CD4-positive, alpha-beta memory T cell (primary cell): ENCODE measurements at regions not wholly inside any gene's neighbourhood (a gene's known extent, or its start where the extent isn't known, plus 50 kb on each side); places are given as distances from the start of the nearest gene placed in this dataset.
"Not testable (repeated sequence)": the region's sequence is repeated elsewhere in the genome, so short reads cannot be mapped to it uniquely, and the experiment has no call there.

Experiments
- CTCF ChIA-PET: fragments of 350-600 bp; sonication (Branson Sonifier 250); formaldehyde crosslinking; loops from one replicate; lab custom pipeline; 2021; ENCODE audit warnings: inconsistent platforms; ENCODE audit not compliant: partially characterized antibody; lab: Charles Lee
- POLR2A ChIA-PET: fragments of 350-600 bp; sonication (Branson Sonifier 250); formaldehyde crosslinking; loops from one replicate; lab custom pipeline; 2021; ENCODE audit not compliant: partially characterized antibody; lab: Charles Lee
- DNase-seq, 5 donors: peaks; one replicate each; pipeline versions ENCODE4 v3.0.0 to v3.0.0-alpha.2; 2020 to 2022; ENCODE audit warnings: mixed read lengths in 1 of 5
- H3K27ac ChIP-seq: one replicate; pipeline ENCODE4 v1.7.0; 2013; ENCODE audit warnings: low read depth, low read length
- H3K27me3 ChIP-seq: 2 replicates; pipeline ENCODE4 v1.7.0; 2013; ENCODE audit warnings: mild to moderate bottlenecking, low read length, moderate library complexity; ENCODE audit not compliant: insufficient read depth
- H3K36me3 ChIP-seq: 2 replicates; pipeline ENCODE4 v1.7.0; 2013; ENCODE audit warnings: mild to moderate bottlenecking, low read length, moderate library complexity; ENCODE audit not compliant: insufficient read depth
- H3K4me1 ChIP-seq: 2 replicates; pipeline ENCODE4 v1.7.0; 2013; ENCODE audit warnings: mild to moderate bottlenecking, low read length, moderate library complexity; ENCODE audit not compliant: insufficient read depth
- H3K4me3 ChIP-seq, 2 donors: one replicate each; pipeline ENCODE4 v1.7.0; 2013; ENCODE audit warnings: low read length in 2 of 2, mild to moderate bottlenecking in 1 of 2
- H3K9me3 ChIP-seq, 2 donors: one replicate each; pipeline ENCODE4 v1.7.0; 2013; ENCODE audit warnings: low read length in 2 of 2, control low read depth in 1 of 2; ENCODE audit not compliant: control insufficient read depth in 1 of 2
- H3K27ac Mint-ChIP-seq, 7 donors: one replicate each; pipeline ENCODE4 v1.8.0; 2020 to 2021; ENCODE audit warnings: mixed read lengths in 7 of 7, mild to moderate bottlenecking in 6 of 7, inconsistent platforms in 3 of 7, moderate library complexity in 3 of 7
- H3K27me3 Mint-ChIP-seq, 2 donors: one replicate each; pipeline ENCODE4 v1.8.0; 2020 to 2021; ENCODE audit warnings: mixed read lengths in 2 of 2
- H3K36me3 Mint-ChIP-seq, 2 donors: one replicate each; pipeline ENCODE4 v1.8.0; 2020 to 2021; ENCODE audit warnings: mixed read lengths in 2 of 2, inconsistent platforms in 1 of 2, mild to moderate bottlenecking in 1 of 2
- H3K4me1 Mint-ChIP-seq, 4 donors: one replicate each; pipeline ENCODE4 v1.8.0; 2020 to 2021; ENCODE audit warnings: mixed read lengths in 4 of 4, mild to moderate bottlenecking in 1 of 4
- H3K4me3 Mint-ChIP-seq, 8 donors: one replicate each; pipeline ENCODE4 v1.8.0; 2020 to 2021; ENCODE audit warnings: mixed read lengths in 8 of 8, mild to moderate bottlenecking in 7 of 8, moderate library complexity in 6 of 8, inconsistent platforms in 3 of 8
- H3K9me3 Mint-ChIP-seq, 8 donors: one replicate each; pipeline ENCODE4 v1.8.0; 2020 to 2021; ENCODE audit warnings: mixed read lengths in 8 of 8, mild to moderate bottlenecking in 5 of 8, inconsistent platforms in 3 of 8, moderate library complexity in 1 of 8
- intact Hi-C: fragments of 100-400 bp; cut with micrococcal nuclease; formaldehyde crosslinking; loops from one replicate; pipeline ENCODE4 v1.15.1; 2023

- H3K4me1 Mint-ChIP-seq, result no peaks in the 10 kb centered on the region
- POLR2A ChIA-PET, result no interaction called here
- CTCF ChIA-PET, result no interaction called here
- no peaks in the 10 kb centered on the region for H3K27me3 Mint-ChIP-seq
- no peaks in the 10 kb centered on the region for H3K36me3 Mint-ChIP-seq
- H3K4me3 Mint-ChIP-seq, result no peak overlapping the region
- peaks cover 0 to 39% (median 21%) of the 10 kb centered on the region in 8 donors for H3K9me3 Mint-ChIP-seq
- no peak for DNase-seq
- H3K4me1 ChIP-seq, result no peaks in the 10 kb centered on the region
- H3K36me3 ChIP-seq, result no peaks in the 10 kb centered on the region
- intact Hi-C loops, result no loop called here
- H3K4me3 ChIP-seq, result no peak overlapping the region
- no peaks in the 10 kb centered on the region for H3K27me3 ChIP-seq
- H3K9me3 ChIP-seq, result no peaks in the 10 kb centered on the region
- H3K27ac Mint-ChIP-seq, result no peak overlapping the region
- no peak overlapping the region for H3K27ac ChIP-seq
Observed at GRCh38 chr2:78251708-78252107, 729.5 kb upstream of the LRRTM4 start.

GRCh38 chr2:78260861-78261260 is 738.7 kb upstream of the LRRTM4 start:
- CTCF ChIA-PET, result no interaction called here
- Histone ChIP-seq H3K4me1 (no peaks in the 10 kb centered on the region), H3K9me3 (peaks cover 0 to 6% of the 10 kb centered on the region in 2 donors), H3K27me3 (no peaks in the 10 kb centered on the region), H3K4me3 (no peak overlapping the region), H3K27ac (no peak overlapping the region), H3K36me3 (no peaks in the 10 kb centered on the region)
- H3K4me3 Mint-ChIP-seq, result no peak overlapping the region
- DNase-seq, result no peak
- intact Hi-C loops, result no loop called here
- H3K36me3 Mint-ChIP-seq, result no peaks in the 10 kb centered on the region
- H3K9me3 Mint-ChIP-seq, result peaks cover 2 to 31% (median 13%) of the 10 kb centered on the region in 8 donors
- H3K27me3 Mint-ChIP-seq, result no peaks in the 10 kb centered on the region
- no peak overlapping the region for H3K27ac Mint-ChIP-seq
- POLR2A ChIA-PET, result no interaction called here
- H3K4me1 Mint-ChIP-seq, result no peaks in the 10 kb centered on the region

- H3K27ac Mint-ChIP-seq, result no peak overlapping the region
- no peaks in the 10 kb centered on the region for H3K27me3 Mint-ChIP-seq
- peaks cover 2 to 31% (median 13%) of the 10 kb centered on the region in 8 donors for H3K9me3 Mint-ChIP-seq
- H3K9me3 ChIP-seq, result peaks cover 0 to 6% of the 10 kb centered on the region in 2 donors
- no peaks in the 10 kb centered on the region for H3K4me1 ChIP-seq
- intact Hi-C loops, result no loop called here
- no peak overlapping the region for H3K4me3 ChIP-seq
- H3K36me3 ChIP-seq, result no peaks in the 10 kb centered on the region
- no peak for DNase-seq
- ChIA-PET POLR2A (no interaction called here), CTCF (no interaction called here)
- no peaks in the 10 kb centered on the region for H3K36me3 Mint-ChIP-seq
- H3K27me3 ChIP-seq, result no peaks in the 10 kb centered on the region
- H3K4me3 Mint-ChIP-seq, result no peak overlapping the region
- H3K27ac ChIP-seq, result no peak overlapping the region
- H3K4me1 Mint-ChIP-seq, result no peaks in the 10 kb centered on the region
Observed at GRCh38 chr2:78261454-78261853, 739.3 kb upstream of the LRRTM4 start.

GRCh38 chr2:78262089-78262488 is 739.9 kb upstream of the LRRTM4 start:
- H3K4me3 ChIP-seq, H3K4me3 Mint-ChIP-seq, H3K27ac Mint-ChIP-seq, H3K36me3 ChIP-seq, H3K4me1 Mint-ChIP-seq, H3K4me1 ChIP-seq, H3K9me3 ChIP-seq, intact Hi-C loops, DNase-seq, H3K27me3 ChIP-seq, CTCF ChIA-PET, H3K27ac ChIP-seq, H3K27me3 Mint-ChIP-seq, H3K36me3 Mint-ChIP-seq, POLR2A ChIA-PET: not testable (repeated sequence)
- H3K9me3 Mint-ChIP-seq, result peaks cover 2 to 31% (median 13%) of the 10 kb centered on the region in 8 donors

GRCh38 chr2:78262713-78263375 is 740.7 kb upstream of the LRRTM4 start:
- Histone ChIP-seq H3K9me3 (peaks cover 0 to 6% of the 10 kb centered on the region in 2 donors), H3K36me3 (no peaks in the 10 kb centered on the region), H3K27me3 (no peaks in the 10 kb centered on the region), H3K4me1 (no peaks in the 10 kb centered on the region), H3K4me3 (no peak overlapping the region), H3K27ac (no peak overlapping the region)
- H3K27ac Mint-ChIP-seq, result peak overlapping the region in 1 of 7 donors; percentile 15
- H3K4me3 Mint-ChIP-seq, result no peak overlapping the region
- no peaks in the 10 kb centered on the region for H3K27me3 Mint-ChIP-seq
- H3K36me3 Mint-ChIP-seq, result no peaks in the 10 kb centered on the region
- ChIA-PET CTCF (no interaction called here), POLR2A (no interaction called here)
- H3K4me1 Mint-ChIP-seq, result no peaks in the 10 kb centered on the region
- intact Hi-C loops, result no loop called here
- DNase-seq, result no peak
- H3K9me3 Mint-ChIP-seq, result peaks cover 2 to 34% (median 13%) of the 10 kb centered on the region in 8 donors

- H3K36me3 Mint-ChIP-seq, result no peaks in the 10 kb centered on the region
- no peak overlapping the region for H3K4me3 ChIP-seq
- no peak overlapping the region for H3K4me3 Mint-ChIP-seq
- no peak overlapping the region for H3K27ac Mint-ChIP-seq
- POLR2A ChIA-PET, result no interaction called here
- no peaks in the 10 kb centered on the region for H3K36me3 ChIP-seq
- no peaks in the 10 kb centered on the region for H3K27me3 Mint-ChIP-seq
- H3K27ac ChIP-seq, result no peak overlapping the region
- H3K4me1 Mint-ChIP-seq, result no peaks in the 10 kb centered on the region
- DNase-seq, result no peak
- intact Hi-C loops, result no loop called here
- H3K27me3 ChIP-seq, result no peaks in the 10 kb centered on the region
- H3K4me1 ChIP-seq, result no peaks in the 10 kb centered on the region
- CTCF ChIA-PET, result no interaction called here
- H3K9me3 ChIP-seq, result peaks cover 0 to 6% of the 10 kb centered on the region in 2 donors
- H3K9me3 Mint-ChIP-seq, result peaks cover 2 to 29% (median 12%) of the 10 kb centered on the region in 8 donors
Observed at GRCh38 chr2:78263571-78263970, 741.4 kb upstream of the LRRTM4 start.

GRCh38 chr2:78264130-78264529 is 742.0 kb upstream of the LRRTM4 start:
- H3K9me3 ChIP-seq, result peaks cover 0 to 10% of the 10 kb centered on the region in 2 donors
- ChIA-PET POLR2A (no interaction called here), CTCF (no interaction called here)
- Mint-ChIP-seq H3K4me3 (no peak overlapping the region), H3K36me3 (no peaks in the 10 kb centered on the region), H3K9me3 (peaks cover 2 to 30% (median 15%) of the 10 kb centered on the region in 8 donors), H3K27me3 (no peaks in the 10 kb centered on the region), H3K4me1 (no peaks in the 10 kb centered on the region), H3K27ac (no peak overlapping the region)
- DNase-seq, result no peak
- H3K27me3 ChIP-seq, result no peaks in the 10 kb centered on the region
- H3K4me3 ChIP-seq, result no peak overlapping the region
- intact Hi-C loops, result no loop called here
- H3K36me3 ChIP-seq, result no peaks in the 10 kb centered on the region
- no peak overlapping the region for H3K27ac ChIP-seq
- no peaks in the 10 kb centered on the region for H3K4me1 ChIP-seq
